ENCODE measurements at regions not wholly inside any gene's neighbourhood (a gene's known extent, or its start where the extent isn't known, plus 50 kb on each side); places are given as distances from the start of the nearest gene placed in this dataset.

DNA sequence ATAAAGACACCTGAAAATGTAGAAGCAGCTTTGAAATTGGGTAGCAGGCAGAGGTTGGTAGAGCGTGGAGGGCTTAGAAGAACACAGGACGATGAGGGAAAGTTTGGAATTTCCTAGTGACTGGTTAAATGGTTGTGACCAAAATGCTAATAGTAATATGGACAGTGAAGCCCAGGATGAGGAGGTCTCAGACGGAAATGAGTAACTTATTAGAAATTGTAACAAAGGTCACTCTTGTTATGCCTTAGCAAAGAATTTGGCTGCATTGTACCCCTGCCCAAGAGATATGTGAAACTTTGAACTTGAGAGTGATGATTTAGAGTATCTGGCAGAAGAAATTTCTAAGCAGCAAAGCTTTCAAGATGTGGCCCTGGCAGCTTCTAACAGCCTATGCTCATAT, 382.5 kb downstream of the KCNN2 start:
- ATAC-seq (ENCODE audit: low read depth): peak; percentile 25; the same call in 2 of the 3 replicates
- Histone ChIP-seq H3K9me3 (ENCODE audit: severe bottlenecking) (no peaks in the 10 kb centered on the region), H3K4me3 (ENCODE audit: severe bottlenecking) (no peak overlapping the region), H3K36me3 (ENCODE audit: low read depth) (no peaks in the 10 kb centered on the region), H3K27ac (ENCODE audit: poor library complexity, severe bottlenecking) (no peak overlapping the region), H3K4me1 (ENCODE audit: insufficient read depth, poor library complexity, severe bottlenecking) (no peaks in the 10 kb centered on the region), H3K27me3 (ENCODE audit: insufficient read depth, poor library complexity, severe bottlenecking) (no peaks in the 10 kb centered on the region)
- no peak for DNase-seq (ENCODE audit: low spot score)
- TF ChIP-seq, protein P1, sequence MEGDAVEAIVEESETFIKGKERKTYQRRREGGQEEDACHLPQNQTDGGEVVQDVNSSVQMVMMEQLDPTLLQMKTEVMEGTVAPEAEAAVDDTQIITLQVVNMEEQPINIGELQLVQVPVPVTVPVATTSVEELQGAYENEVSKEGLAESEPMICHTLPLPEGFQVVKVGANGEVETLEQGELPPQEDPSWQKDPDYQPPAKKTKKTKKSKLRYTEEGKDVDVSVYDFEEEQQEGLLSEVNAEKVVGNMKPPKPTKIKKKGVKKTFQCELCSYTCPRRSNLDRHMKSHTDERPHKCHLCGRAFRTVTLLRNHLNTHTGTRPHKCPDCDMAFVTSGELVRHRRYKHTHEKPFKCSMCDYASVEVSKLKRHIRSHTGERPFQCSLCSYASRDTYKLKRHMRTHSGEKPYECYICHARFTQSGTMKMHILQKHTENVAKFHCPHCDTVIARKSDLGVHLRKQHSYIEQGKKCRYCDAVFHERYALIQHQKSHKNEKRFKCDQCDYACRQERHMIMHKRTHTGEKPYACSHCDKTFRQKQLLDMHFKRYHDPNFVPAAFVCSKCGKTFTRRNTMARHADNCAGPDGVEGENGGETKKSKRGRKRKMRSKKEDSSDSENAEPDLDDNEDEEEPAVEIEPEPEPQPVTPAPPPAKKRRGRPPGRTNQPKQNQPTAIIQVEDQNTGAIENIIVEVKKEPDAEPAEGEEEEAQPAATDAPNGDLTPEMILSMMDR (IDR thresholded peaks at IDR 0.05; ENCODE audit: poor library complexity, severe bottlenecking): no peak

DNA sequence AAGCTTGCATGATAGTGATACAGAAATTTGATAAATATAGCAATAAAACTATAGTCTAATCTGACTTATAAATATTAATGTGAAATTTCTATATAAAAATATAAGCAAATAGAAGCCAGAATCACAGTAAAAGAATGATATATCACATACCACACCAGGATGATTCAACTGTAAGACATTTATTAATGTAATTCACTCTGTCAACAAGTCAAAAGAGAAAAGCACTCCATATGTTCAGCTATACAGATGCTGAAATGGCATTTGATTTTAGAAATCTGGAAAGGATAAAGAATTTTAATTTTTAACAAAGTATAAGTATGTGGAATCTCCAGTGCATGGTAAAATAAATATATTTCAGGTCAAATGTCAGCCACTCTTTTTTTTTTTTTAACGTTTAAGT, 372.4 kb downstream of the KCNN2 start:
- no peak for DNase-seq (ENCODE audit: low spot score)

DNA sequence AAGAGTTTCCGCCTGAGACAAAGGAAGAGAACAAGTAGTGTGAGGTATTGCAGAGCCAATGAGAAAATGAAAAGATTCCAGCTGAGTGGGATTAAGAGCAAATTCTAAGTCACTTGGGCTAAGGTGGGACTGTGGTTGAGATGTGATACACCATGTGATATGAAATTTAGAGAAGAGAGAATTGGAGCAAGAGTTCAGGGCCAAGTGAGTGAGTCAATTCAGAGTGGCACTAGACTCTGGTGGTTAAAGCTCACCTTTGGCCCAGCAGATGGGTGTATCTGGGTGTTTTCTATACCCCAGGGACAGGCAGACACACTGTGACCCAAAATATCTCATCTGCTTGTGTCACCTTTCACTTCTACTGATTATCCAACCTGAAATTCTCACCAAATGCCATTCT, 368.1 kb downstream of the KCNN2 start:
- ATAC-seq (ENCODE audit: low read depth): no peak
- Histone ChIP-seq H3K9me3 (ENCODE audit: severe bottlenecking) (no peaks in the 10 kb centered on the region), H3K27me3 (ENCODE audit: insufficient read depth, poor library complexity, severe bottlenecking) (peaks cover 4% of the 10 kb centered on the region), H3K4me3 (ENCODE audit: severe bottlenecking) (no peak overlapping the region), H3K36me3 (ENCODE audit: low read depth) (no peaks in the 10 kb centered on the region), H3K27ac (ENCODE audit: poor library complexity, severe bottlenecking) (no peak overlapping the region), H3K4me1 (ENCODE audit: insufficient read depth, poor library complexity, severe bottlenecking) (no peaks in the 10 kb centered on the region)
- DNase-seq (ENCODE audit: low spot score): no peak
- TF ChIP-seq, protein P1 (IDR thresholded peaks at IDR 0.05; ENCODE audit: poor library complexity, severe bottlenecking): no peak

More for the DNA sequence above, 372.4 kb downstream of the KCNN2 start:
- no peak for ATAC-seq (ENCODE audit: low read depth)
- no peak overlapping the region for H3K4me3 ChIP-seq (ENCODE audit: severe bottlenecking)
- no peaks in the 10 kb centered on the region for H3K4me1 ChIP-seq (ENCODE audit: insufficient read depth, poor library complexity, severe bottlenecking)
- TF ChIP-seq, protein P1 (IDR thresholded peaks at IDR 0.05; ENCODE audit: poor library complexity, severe bottlenecking): no peak
- no peak overlapping the region for H3K27ac ChIP-seq (ENCODE audit: poor library complexity, severe bottlenecking)
- H3K9me3 ChIP-seq (ENCODE audit: severe bottlenecking): no peaks in the 10 kb centered on the region
- H3K36me3 ChIP-seq (ENCODE audit: low read depth): no peaks in the 10 kb centered on the region
- H3K27me3 ChIP-seq (ENCODE audit: insufficient read depth, poor library complexity, severe bottlenecking): no peaks in the 10 kb centered on the region

DNA sequence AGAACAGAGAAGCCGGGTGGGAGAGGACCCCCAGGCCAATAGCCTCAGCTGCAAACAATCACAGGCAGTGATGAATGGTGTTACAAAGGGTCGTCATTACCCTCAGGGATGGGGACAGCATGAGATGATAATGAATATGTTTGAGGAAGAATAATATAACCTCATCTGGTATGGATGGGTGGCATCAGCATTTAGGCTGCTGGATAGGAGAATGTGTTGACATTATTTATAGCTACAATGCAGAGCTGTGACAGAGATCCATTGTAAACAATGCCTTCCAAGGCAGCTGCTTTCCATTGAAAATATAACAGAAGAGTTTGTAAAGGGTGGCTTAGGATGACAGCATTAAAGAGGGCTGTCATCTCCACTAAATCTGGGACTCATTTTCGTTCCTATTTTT, 365.5 kb downstream of the KCNN2 start:
- no peaks in the 10 kb centered on the region for H3K9me3 ChIP-seq (ENCODE audit: severe bottlenecking)
- no peaks in the 10 kb centered on the region for H3K4me1 ChIP-seq (ENCODE audit: insufficient read depth, poor library complexity, severe bottlenecking)
- no peak overlapping the region for H3K4me3 ChIP-seq (ENCODE audit: severe bottlenecking)
- ATAC-seq (ENCODE audit: low read depth) (no peak), DNase-seq (ENCODE audit: low spot score) (no peak)
- H3K27me3 ChIP-seq (ENCODE audit: insufficient read depth, poor library complexity, severe bottlenecking): peaks cover 9% of the 10 kb centered on the region
- TF ChIP-seq, protein P1 (IDR thresholded peaks at IDR 0.05; ENCODE audit: poor library complexity, severe bottlenecking): no peak
- no peaks in the 10 kb centered on the region for H3K36me3 ChIP-seq (ENCODE audit: low read depth)
- H3K27ac ChIP-seq (ENCODE audit: poor library complexity, severe bottlenecking): no peak overlapping the region

DNA sequence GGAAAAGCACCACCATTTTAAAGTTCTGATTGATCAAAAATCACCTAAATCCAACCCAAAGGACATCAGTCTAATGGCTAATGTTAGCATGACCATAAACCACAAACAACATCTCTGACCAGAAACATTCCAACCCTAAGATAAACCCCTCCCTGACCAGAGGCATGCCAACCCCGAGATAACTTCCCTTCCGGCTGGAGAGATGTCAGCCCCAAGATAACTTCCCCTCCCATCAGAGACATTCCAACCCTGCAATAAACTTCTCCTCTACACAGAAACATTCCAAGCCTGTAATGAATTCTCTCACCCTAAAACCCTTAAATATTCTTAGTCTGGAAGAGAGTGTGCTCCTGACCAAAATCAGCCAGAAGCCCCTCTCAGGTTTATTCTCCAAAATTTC, 364.3 kb downstream of the KCNN2 start:
- no peaks in the 10 kb centered on the region for H3K9me3 ChIP-seq (ENCODE audit: severe bottlenecking)
- no peaks in the 10 kb centered on the region for H3K36me3 ChIP-seq (ENCODE audit: low read depth)
- H3K4me3 ChIP-seq (ENCODE audit: severe bottlenecking): no peak overlapping the region
- TF ChIP-seq, protein P1 (IDR thresholded peaks at IDR 0.05; ENCODE audit: poor library complexity, severe bottlenecking): no peak
- DNase-seq (ENCODE audit: low spot score) (no peak), ATAC-seq (ENCODE audit: low read depth) (no peak)
- H3K27ac ChIP-seq (ENCODE audit: poor library complexity, severe bottlenecking): no peak overlapping the region
- H3K27me3 ChIP-seq (ENCODE audit: insufficient read depth, poor library complexity, severe bottlenecking): peaks cover 15% of the 10 kb centered on the region
- H3K4me1 ChIP-seq (ENCODE audit: insufficient read depth, poor library complexity, severe bottlenecking): no peaks in the 10 kb centered on the region

Measured in RWPE2 (cell line).